Body of pancreas (tissue), 4 donors: ENCODE measurements at regions not wholly inside any gene's neighbourhood (a gene's known extent, or its start where the extent isn't known, plus 50 kb on each side); places are given as distances from the start of the nearest gene placed in this dataset.

ENCODE experiments used
- CTCF ChIP-seq, 7 experiments: fragments of 450-650 bp in 4 of 7; fragments of 200-600 bp in 3 of 7; sonication (generic) in 3 of 7; IDR thresholded peaks; one replicate each; pipeline ENCODE4 v1.5.1; 2016 to 2019; ENCODE audit warnings: antibody characterized with exemption in 7 of 7
- POLR2A ChIP-seq, 3 donors: fragments of 450-650 bp; IDR thresholded peaks; one replicate each; pipeline ENCODE4 v1.6.1; 2016; ENCODE audit warnings: antibody characterized with exemption in 3 of 3, mild to moderate bottlenecking in 2 of 3

DNA sequence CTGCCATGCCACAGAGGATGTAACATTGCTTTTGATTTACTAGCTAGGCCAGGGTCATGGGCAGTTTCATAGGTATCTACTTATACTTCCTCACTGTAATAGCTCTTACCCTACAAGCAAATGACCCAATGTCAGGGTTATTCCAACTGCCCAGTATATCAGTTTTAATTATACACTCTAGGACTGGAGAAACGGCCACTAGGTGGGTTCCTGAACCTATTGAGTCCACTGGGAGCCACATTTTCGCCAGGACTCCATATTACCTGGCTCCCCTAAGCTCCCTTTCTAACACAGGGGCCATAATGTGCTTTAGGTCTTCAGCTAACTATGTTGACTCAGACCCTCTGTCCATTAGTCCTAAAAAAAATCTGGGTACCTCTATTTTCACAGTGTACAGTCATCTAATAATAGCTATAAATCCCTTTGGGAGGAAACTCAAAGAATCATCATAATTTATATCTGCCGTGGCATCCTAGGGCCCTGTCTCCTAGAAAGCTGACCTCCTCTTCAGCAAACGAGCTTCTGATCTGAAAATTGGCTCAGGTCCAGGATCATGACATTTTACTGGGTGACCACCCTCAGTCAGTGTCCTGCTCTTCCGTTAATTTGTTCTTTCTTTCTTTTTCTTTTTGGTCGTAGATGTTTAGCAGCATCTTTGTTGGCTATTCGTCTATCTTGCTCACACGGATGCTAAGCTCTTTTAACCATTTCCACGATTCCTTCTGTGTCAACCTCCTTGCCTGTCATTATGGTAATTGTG lies 244.3 kb downstream of the FAM76B start:
- TF ChIP-seq CTCF (IDR thresholded peaks at IDR 0.05) (no peak), POLR2A (IDR thresholded peaks at IDR 0.05) (no peak)
